T-cell (primary cell): ENCODE measurements at regions not wholly inside any gene's neighbourhood (a gene's known extent, or its start where the extent isn't known, plus 50 kb on each side); places are given as distances from the start of the nearest gene placed in this dataset.

Experiments used
- ATAC-seq, 4 experiments: fragments of 200-7000 bp in 3 of 4; fragments of 150-1000 bp in 1 of 4; cut with Tn5 transposase; replicated peaks in 1 of 4; 1 replicate in 3 of 4; 2 replicates in 1 of 4; pipeline ENCODE4 v1.10.0; 2021; ENCODE audit warnings: moderate library complexity in 3 of 4, mild to moderate bottlenecking in 2 of 4, moderate number of reproducible peaks in 1 of 4
- CTCF ChIA-PET, 2 donors: fragments of 300-600 bp; sonication (Branson Sonifier 250); formaldehyde crosslinking; loops; one replicate each; lab custom pipeline; 2022; ENCODE audit warnings: antibody characterized with exemption in 2 of 2; lab: Charles Lee
- POLR2A ChIA-PET, 2 donors: fragments of 300-600 bp; sonication (Branson Sonifier 250); formaldehyde crosslinking; loops; one replicate each; lab custom pipeline; 2022; ENCODE audit warnings: antibody characterized with exemption in 2 of 2; lab: Charles Lee
- DNase-seq, 35 experiments: peaks; one replicate each; pipeline versions ENCODE4 v3.0.0 to v3.0.0-alpha.2; 2013 to 2023
- H3K27ac ChIP-seq: one replicate; pipeline ENCODE4 v1.5.1; 2013; ENCODE audit warnings: low read length
- H3K27me3 ChIP-seq, 2 experiments: replicated peaks in 1 of 2; 1 replicate in 1 of 2; 2 replicates in 1 of 2; pipeline versions ENCODE4 v1.6.1 to v1.7.0; 2013; ENCODE audit warnings: low read length in 1 of 2, mixed read lengths in 1 of 2; ENCODE audit not compliant: control insufficient read depth in 2 of 2, insufficient read depth in 2 of 2; ENCODE audit errors: extremely low read depth in 1 of 2
- H3K36me3 ChIP-seq, 2 donors: 1 replicate in 1 of 2; 2 replicates in 1 of 2; pipeline versions ENCODE4 v1.6.1 to v1.7.0; 2013; ENCODE audit warnings: low read length in 1 of 2; ENCODE audit not compliant: control insufficient read depth in 2 of 2, insufficient read depth in 1 of 2; ENCODE audit errors: extremely low read depth in 1 of 2
- H3K4me1 ChIP-seq, 2 experiments: 1 replicate in 1 of 2; 2 replicates in 1 of 2; pipeline versions ENCODE4 v1.6.1 to v1.7.0; 2013; ENCODE audit warnings: low read length in 2 of 2, mixed read lengths in 1 of 2; ENCODE audit not compliant: insufficient read depth in 2 of 2, control insufficient read depth in 1 of 2; ENCODE audit errors: extremely low read depth in 1 of 2
- H3K4me3 ChIP-seq, 2 donors: 1 replicate in 1 of 2; 2 replicates in 1 of 2; pipeline versions ENCODE4 v1.5.1 to v1.7.0; 2013; ENCODE audit warnings: mild to moderate bottlenecking in 2 of 2, low read length in 1 of 2, moderate library complexity in 1 of 2; ENCODE audit not compliant: control insufficient read depth in 1 of 2; ENCODE audit errors: extremely low read depth in 1 of 2
- H3K9me3 ChIP-seq: 2 replicates; pipeline ENCODE4 v1.7.0; 2013
- H3K27ac Mint-ChIP-seq, 2 donors: one replicate each; pipeline ENCODE4 v1.8.0; 2020 to 2021; ENCODE audit warnings: mild to moderate bottlenecking in 2 of 2, mixed read lengths in 2 of 2
- H3K27me3 Mint-ChIP-seq, 2 donors: one replicate each; pipeline ENCODE4 v1.8.0; 2021 to 2022; ENCODE audit warnings: mixed read lengths in 2 of 2
- H3K36me3 Mint-ChIP-seq: one replicate; pipeline ENCODE4 v1.8.0; 2021; ENCODE audit warnings: mixed read lengths
- H3K4me1 Mint-ChIP-seq, 3 donors: one replicate each; pipeline ENCODE4 v1.8.0; 2020 to 2022; ENCODE audit warnings: mixed read lengths in 3 of 3, mild to moderate bottlenecking in 1 of 3
- H3K4me3 Mint-ChIP-seq, 3 donors: one replicate each; pipeline ENCODE4 v1.8.0; 2020 to 2022; ENCODE audit warnings: mild to moderate bottlenecking in 3 of 3, mixed read lengths in 3 of 3, moderate library complexity in 3 of 3
- H3K9me3 Mint-ChIP-seq, 3 donors: one replicate each; pipeline ENCODE4 v1.8.0; 2020 to 2022; ENCODE audit warnings: mixed read lengths in 3 of 3
- WGBS: methylation state at CpG from one replicate; pipeline ENCODE4 v1.1.5; 2013; ENCODE audit warnings: missing lambda C conversion rate; ENCODE audit not compliant: insufficient coverage; 5-methylcytosine and 5-hydroxymethylcytosine counted together

GRCh38 chr6:85092226-85092625 lies 327.8 kb upstream of the TBX18 start:
- Mint-ChIP-seq H3K27ac (no peak overlapping the region), H3K4me1 (no peaks in the 10 kb centered on the region), H3K9me3 (peaks cover 5 to 27% (median 16%) of the 10 kb centered on the region in 3 donors), H3K27me3 (no peaks in the 10 kb centered on the region), H3K36me3 (no peaks in the 10 kb centered on the region), H3K4me3 (no peak overlapping the region)
- no peak overlapping the region for H3K4me3 ChIP-seq
- H3K4me1 ChIP-seq: no peaks in the 10 kb centered on the region
- H3K27me3 ChIP-seq: no peaks in the 10 kb centered on the region
- no peaks in the 10 kb centered on the region for H3K36me3 ChIP-seq
- DNase-seq (no peak), ATAC-seq (no peak)
- CTCF ChIA-PET: no interaction called here
- POLR2A ChIA-PET: no interaction called here
- H3K9me3 ChIP-seq: no peaks in the 10 kb centered on the region
- no peak overlapping the region for H3K27ac ChIP-seq
- no CpG with 5 or more reads among the region's 1 CpG for WGBS

GRCh38 chr6:85089255-85089654 lies 324.9 kb upstream of the TBX18 start:
- no peaks in the 10 kb centered on the region for H3K9me3 ChIP-seq
- H3K4me1 ChIP-seq: no peaks in the 10 kb centered on the region
- POLR2A ChIA-PET: no interaction called here
- no peaks in the 10 kb centered on the region for H3K36me3 ChIP-seq
- H3K4me1 Mint-ChIP-seq: no peaks in the 10 kb centered on the region
- H3K36me3 Mint-ChIP-seq: no peaks in the 10 kb centered on the region
- no peak overlapping the region for H3K27ac Mint-ChIP-seq
- 80% methylated on average over 1 of the region's 2 CpGs for WGBS
- H3K9me3 Mint-ChIP-seq: peaks cover 5 to 15% (median 6%) of the 10 kb centered on the region in 3 donors
- no peak overlapping the region for H3K27ac ChIP-seq
- no peak overlapping the region for H3K4me3 ChIP-seq
- no peaks in the 10 kb centered on the region for H3K27me3 Mint-ChIP-seq
- no peaks in the 10 kb centered on the region for H3K27me3 ChIP-seq
- DNase-seq (no peak), ATAC-seq (no peak)
- H3K4me3 Mint-ChIP-seq: no peak overlapping the region
- CTCF ChIA-PET: no interaction called here

GRCh38 chr6:85085875-85086274 lies 321.5 kb upstream of the TBX18 start:
- Mint-ChIP-seq H3K27ac (no peak overlapping the region), H3K36me3 (no peaks in the 10 kb centered on the region), H3K4me3 (no peak overlapping the region), H3K4me1 (no peaks in the 10 kb centered on the region), H3K27me3 (no peaks in the 10 kb centered on the region), H3K9me3 (peaks cover 0 to 13% (median 7%) of the 10 kb centered on the region in 3 donors)
- Histone ChIP-seq H3K9me3 (no peaks in the 10 kb centered on the region), H3K27ac (no peak overlapping the region), H3K4me3 (no peak overlapping the region), H3K27me3 (no peaks in the 10 kb centered on the region), H3K36me3 (no peaks in the 10 kb centered on the region), H3K4me1 (no peaks in the 10 kb centered on the region)
- no CpG with 5 or more reads among the region's 2 CpGs for WGBS
- POLR2A ChIA-PET: interaction anchor here (0.6 kb wide), 2 partner anchors 15 to 755 kb away, joined by 3 to 6 read pairs; no protein-coding TSS in a partner anchor
- DNase-seq (no peak), ATAC-seq (no peak)
- CTCF ChIA-PET: no interaction called here

- ATAC-seq (no peak), DNase-seq (no peak)
- Mint-ChIP-seq H3K4me3 (no peak overlapping the region), H3K36me3 (no peaks in the 10 kb centered on the region), H3K27ac (no peak overlapping the region), H3K9me3 (peaks cover 0 to 11% (median 7%) of the 10 kb centered on the region in 3 donors), H3K4me1 (no peaks in the 10 kb centered on the region), H3K27me3 (no peaks in the 10 kb centered on the region)
- ChIA-PET POLR2A (no interaction called here), CTCF (no interaction called here)
- H3K27me3 ChIP-seq: no peaks in the 10 kb centered on the region
- no peak overlapping the region for H3K27ac ChIP-seq
- no peak overlapping the region for H3K4me3 ChIP-seq
- no peaks in the 10 kb centered on the region for H3K9me3 ChIP-seq
- 50% methylated on average over 1 of the region's 1 CpG for WGBS
- H3K4me1 ChIP-seq: no peaks in the 10 kb centered on the region
- no peaks in the 10 kb centered on the region for H3K36me3 ChIP-seq
Observed at GRCh38 chr6:85081102-85081501, 316.7 kb upstream of the TBX18 start.

- 70% methylated on average over 2 of the region's 3 CpGs for WGBS
- no peaks in the 10 kb centered on the region for H3K4me1 ChIP-seq
- H3K27ac Mint-ChIP-seq: no peak overlapping the region
- DNase-seq: no peak
- H3K27me3 ChIP-seq: no peaks in the 10 kb centered on the region
- no peaks in the 10 kb centered on the region for H3K36me3 ChIP-seq
- no peak overlapping the region for H3K4me3 Mint-ChIP-seq
- no peaks in the 10 kb centered on the region for H3K4me1 Mint-ChIP-seq
- H3K27ac ChIP-seq: no peak overlapping the region
- peaks cover 0 to 8% (median 4%) of the 10 kb centered on the region in 3 donors for H3K9me3 Mint-ChIP-seq
- no peak for ATAC-seq
- H3K4me3 ChIP-seq: no peak overlapping the region
- H3K36me3 Mint-ChIP-seq: no peaks in the 10 kb centered on the region
- ChIA-PET CTCF (no interaction called here), POLR2A (no interaction called here)
- H3K27me3 Mint-ChIP-seq: no peaks in the 10 kb centered on the region
- H3K9me3 ChIP-seq: no peaks in the 10 kb centered on the region
Observed at GRCh38 chr6:85079761-85080160, 315.4 kb upstream of the TBX18 start.

- Mint-ChIP-seq H3K4me1 (no peaks in the 10 kb centered on the region), H3K9me3 (peaks cover 0 to 8% (median 4%) of the 10 kb centered on the region in 3 donors), H3K27me3 (no peaks in the 10 kb centered on the region), H3K36me3 (no peaks in the 10 kb centered on the region), H3K27ac (no peak overlapping the region), H3K4me3 (no peak overlapping the region)
- CTCF ChIA-PET: no interaction called here
- no peaks in the 10 kb centered on the region for H3K36me3 ChIP-seq
- H3K4me1 ChIP-seq: no peaks in the 10 kb centered on the region
- no peak for ATAC-seq
- DNase-seq: no peak
- WGBS: no CpG with 5 or more reads among the region's 3 CpGs
- H3K27me3 ChIP-seq: no peaks in the 10 kb centered on the region
- no peaks in the 10 kb centered on the region for H3K9me3 ChIP-seq
- no peak overlapping the region for H3K4me3 ChIP-seq
- POLR2A ChIA-PET: no interaction called here
- H3K27ac ChIP-seq: no peak overlapping the region
Observed at GRCh38 chr6:85078058-85078457, 313.7 kb upstream of the TBX18 start.

- ATAC-seq (no peak), DNase-seq (no peak)
- Histone ChIP-seq H3K36me3 (no peaks in the 10 kb centered on the region), H3K27me3 (no peaks in the 10 kb centered on the region), H3K27ac (no peak overlapping the region), H3K4me3 (no peak overlapping the region), H3K9me3 (no peaks in the 10 kb centered on the region), H3K4me1 (no peaks in the 10 kb centered on the region)
- H3K36me3 Mint-ChIP-seq: no peaks in the 10 kb centered on the region
- POLR2A ChIA-PET: no interaction called here
- 60% methylated on average over 1 of the region's 1 CpG for WGBS
- no peak overlapping the region for H3K4me3 Mint-ChIP-seq
- no peaks in the 10 kb centered on the region for H3K4me1 Mint-ChIP-seq
- H3K27ac Mint-ChIP-seq: no peak overlapping the region
- peaks cover 0 to 8% (median 4%) of the 10 kb centered on the region in 3 donors for H3K9me3 Mint-ChIP-seq
- H3K27me3 Mint-ChIP-seq: no peaks in the 10 kb centered on the region
- CTCF ChIA-PET: no interaction called here
Observed at GRCh38 chr6:85077098-85077497, 312.7 kb upstream of the TBX18 start.
